HG03139 (cell line): ENCODE measurements at regions not wholly inside any gene's neighbourhood (a gene's known extent, or its start where the extent isn't known, plus 50 kb on each side); places are given as distances from the start of the nearest gene placed in this dataset.
"Not testable (repeated sequence)": the region's sequence is repeated elsewhere in the genome, so short reads cannot be mapped to it uniquely, and the experiment has no call there.

ENCODE experiments used
- ATAC-seq: cut with Tn5 transposase; IDR thresholded peaks from one replicate; pipeline ENCODE4 v1.9.1; 2021; ENCODE audit not compliant: unreplicated experiment

- no peak for ATAC-seq
Observed at GRCh38 chr7:65509368-65510186, 135.9 kb downstream of the ZNF92 start.

- not testable (repeated sequence) for ATAC-seq
Observed at GRCh38 chr7:65510187-65510538, 136.5 kb downstream of the ZNF92 start.

- ATAC-seq = not testable (repeated sequence)
Observed at GRCh38 chr7:65519751-65520150, 146.1 kb downstream of the ZNF92 start.

GRCh38 chr7:65545465-65546161 is 172.0 kb downstream of the ZNF92 start:
- ATAC-seq = not testable (repeated sequence)

GRCh38 chr7:65549589-65550443 is 176.2 kb downstream of the ZNF92 start:
- ATAC-seq = not testable (repeated sequence)

- ATAC-seq = not testable (repeated sequence)
Observed at GRCh38 chr7:65550444-65550809, 176.8 kb downstream of the ZNF92 start.

- not testable (repeated sequence) for ATAC-seq
Observed at GRCh38 chr7:65551042-65551441, 177.4 kb downstream of the ZNF92 start.

- not testable (repeated sequence) for ATAC-seq
Observed at GRCh38 chr7:65554553-65555476, 181.2 kb downstream of the ZNF92 start.

- ATAC-seq = not testable (repeated sequence)
Observed at GRCh38 chr7:65558584-65558983, 184.9 kb downstream of the ZNF92 start.

GRCh38 chr7:65561786-65562372 is 188.2 kb downstream of the ZNF92 start:
- not testable (repeated sequence) for ATAC-seq

- peak; percentile 84 for ATAC-seq
Observed at GRCh38 chr7:65562522-65562921, 188.9 kb downstream of the ZNF92 start.

GRCh38 chr7:65563333-65563732 is 189.7 kb downstream of the ZNF92 start:
- ATAC-seq = not testable (repeated sequence)

- ATAC-seq = not testable (repeated sequence)
Observed at GRCh38 chr7:65568226-65568625, 194.6 kb downstream of the ZNF92 start.

GRCh38 chr7:65570990-65571389 is 197.3 kb downstream of the ZNF92 start:
- ATAC-seq = not testable (repeated sequence)

- not testable (repeated sequence) for ATAC-seq
Observed at GRCh38 chr7:65572581-65572980, 198.9 kb downstream of the ZNF92 start.

GRCh38 chr7:65576370-65576769 is 202.7 kb downstream of the ZNF92 start:
- ATAC-seq = not testable (repeated sequence)

- ATAC-seq = not testable (repeated sequence)
Observed at GRCh38 chr7:65582518-65583119, 209.0 kb downstream of the ZNF92 start.

- ATAC-seq = not testable (repeated sequence)
Observed at GRCh38 chr7:65602495-65602894, 228.8 kb downstream of the ZNF92 start.

- no peak for ATAC-seq
Observed at GRCh38 chr7:65609131-65609530, 235.5 kb downstream of the ZNF92 start.
